Chondrocyte (in vitro differentiated cells): ENCODE measurements at regions not wholly inside any gene's neighbourhood (a gene's known extent, or its start where the extent isn't known, plus 50 kb on each side); places are given as distances from the start of the nearest gene placed in this dataset.
"Not testable (repeated sequence)": the region's sequence is repeated elsewhere in the genome, so short reads cannot be mapped to it uniquely, and the experiment has no call there.

ENCODE experiments used
- DNase-seq: peaks from one replicate; pipeline ENCODE4 v3.0.0; 2021; ENCODE audit warnings: mixed read lengths, low spot score
- H3K27ac Mint-ChIP-seq: one replicate; pipeline ENCODE4 v1.8.0; 2021; ENCODE audit warnings: mild to moderate bottlenecking, moderate library complexity, mixed read lengths; ENCODE audit not compliant: unreplicated experiment
- H3K27me3 Mint-ChIP-seq: 2 replicates; pipeline ENCODE4 v1.8.0; 2021; ENCODE audit warnings: low read depth, mixed read lengths
- H3K36me3 Mint-ChIP-seq: 2 replicates; pipeline ENCODE4 v1.8.0; 2021; ENCODE audit warnings: low read depth, mixed read lengths
- H3K4me1 Mint-ChIP-seq: 2 replicates; pipeline ENCODE4 v1.8.0; 2021; ENCODE audit warnings: low read depth, mild to moderate bottlenecking, mixed read lengths
- H3K4me3 Mint-ChIP-seq: one replicate; pipeline ENCODE4 v1.8.0; 2021; ENCODE audit warnings: mild to moderate bottlenecking, moderate library complexity, mixed read lengths; ENCODE audit not compliant: unreplicated experiment
- H3K9me3 Mint-ChIP-seq: 2 replicates; pipeline ENCODE4 v1.8.0; 2021; ENCODE audit warnings: low read depth, mixed read lengths
- TF ChIP-seq, protein P1 (sequence below): fragments of 200-600 bp; sonication (generic); IDR thresholded peaks from 2 replicates; pipeline ENCODE4 v1.5.0; 2021; ENCODE audit warnings: antibody characterized with exemption, mild to moderate bottlenecking, moderate library complexity

DNA sequence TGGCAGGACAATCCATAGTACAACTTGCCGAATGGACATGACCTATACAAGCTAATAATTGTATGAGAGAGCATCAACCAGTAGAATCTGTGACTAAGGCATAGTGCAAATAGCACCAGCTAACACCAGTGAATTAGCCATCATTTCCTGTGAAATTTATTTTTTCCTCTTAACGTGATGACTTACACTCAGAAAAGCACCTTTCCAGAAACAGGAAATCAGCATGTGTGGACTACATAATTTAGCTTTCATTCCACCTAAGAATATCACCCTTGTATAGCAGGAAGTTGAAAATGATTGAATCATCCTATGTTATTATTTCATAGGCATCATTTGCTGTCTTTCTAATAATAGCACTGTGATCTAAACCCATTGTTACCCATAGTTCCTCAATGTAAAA, 1393.4 kb upstream of the PCDH7 start:
- Mint-ChIP-seq H3K27me3 (no peaks in the 10 kb centered on the region), H3K36me3 (no peaks in the 10 kb centered on the region), H3K4me1 (no peaks in the 10 kb centered on the region), H3K4me3 (no peak overlapping the region), H3K9me3 (peaks cover 3% of the 10 kb centered on the region), H3K27ac (no peak overlapping the region)
- DNase-seq, result no peak
- TF ChIP-seq, protein P1, sequence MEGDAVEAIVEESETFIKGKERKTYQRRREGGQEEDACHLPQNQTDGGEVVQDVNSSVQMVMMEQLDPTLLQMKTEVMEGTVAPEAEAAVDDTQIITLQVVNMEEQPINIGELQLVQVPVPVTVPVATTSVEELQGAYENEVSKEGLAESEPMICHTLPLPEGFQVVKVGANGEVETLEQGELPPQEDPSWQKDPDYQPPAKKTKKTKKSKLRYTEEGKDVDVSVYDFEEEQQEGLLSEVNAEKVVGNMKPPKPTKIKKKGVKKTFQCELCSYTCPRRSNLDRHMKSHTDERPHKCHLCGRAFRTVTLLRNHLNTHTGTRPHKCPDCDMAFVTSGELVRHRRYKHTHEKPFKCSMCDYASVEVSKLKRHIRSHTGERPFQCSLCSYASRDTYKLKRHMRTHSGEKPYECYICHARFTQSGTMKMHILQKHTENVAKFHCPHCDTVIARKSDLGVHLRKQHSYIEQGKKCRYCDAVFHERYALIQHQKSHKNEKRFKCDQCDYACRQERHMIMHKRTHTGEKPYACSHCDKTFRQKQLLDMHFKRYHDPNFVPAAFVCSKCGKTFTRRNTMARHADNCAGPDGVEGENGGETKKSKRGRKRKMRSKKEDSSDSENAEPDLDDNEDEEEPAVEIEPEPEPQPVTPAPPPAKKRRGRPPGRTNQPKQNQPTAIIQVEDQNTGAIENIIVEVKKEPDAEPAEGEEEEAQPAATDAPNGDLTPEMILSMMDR, result no peak

DNA sequence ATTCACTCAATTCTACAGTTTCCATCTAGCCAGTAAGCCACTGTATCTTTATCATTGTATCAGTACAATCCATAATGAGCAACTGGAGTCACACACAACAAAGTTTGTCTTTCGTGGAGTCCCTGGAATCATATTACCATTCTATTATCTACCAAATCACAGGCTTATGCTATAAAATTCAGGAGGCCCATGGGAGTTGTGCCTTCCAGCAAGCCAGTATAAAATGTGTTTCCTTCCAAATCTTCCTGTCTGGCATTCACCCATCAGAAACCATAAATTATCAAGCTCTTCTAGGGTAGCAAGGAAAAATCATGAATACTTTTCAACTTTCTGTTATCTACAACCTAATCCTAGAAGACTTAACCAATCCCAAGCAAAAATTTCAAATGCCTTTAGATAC, 1383.3 kb upstream of the PCDH7 start:
- TF ChIP-seq, protein P1, result no peak
- no peak overlapping the region for H3K4me3 Mint-ChIP-seq
- no peaks in the 10 kb centered on the region for H3K27me3 Mint-ChIP-seq
- DNase-seq, result no peak
- H3K27ac Mint-ChIP-seq, result no peak overlapping the region
- H3K36me3 Mint-ChIP-seq, result no peaks in the 10 kb centered on the region
- H3K4me1 Mint-ChIP-seq, result no peaks in the 10 kb centered on the region
- no peaks in the 10 kb centered on the region for H3K9me3 Mint-ChIP-seq

DNA sequence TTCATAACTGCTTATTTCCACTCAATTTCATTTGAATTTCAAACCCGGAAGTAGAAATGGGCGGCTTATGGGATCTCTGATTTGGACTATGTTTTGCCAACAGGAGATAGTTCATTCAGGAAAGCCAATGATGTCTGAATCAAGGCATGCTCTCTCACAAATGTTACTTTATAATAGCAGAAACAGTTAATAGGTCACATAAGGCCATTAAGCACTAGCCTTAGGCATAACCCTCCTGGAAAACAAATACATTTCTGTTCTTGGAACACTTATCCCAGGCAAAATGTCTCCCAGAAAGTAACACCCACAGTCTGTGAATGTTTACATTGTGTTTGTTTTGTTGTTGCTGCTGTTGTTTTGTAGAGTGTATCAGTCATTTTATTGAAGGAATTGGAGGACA, 1347.2 kb upstream of the PCDH7 start:
- DNase-seq, result no peak
- Mint-ChIP-seq H3K9me3 (peaks cover 5% of the 10 kb centered on the region), H3K36me3 (no peaks in the 10 kb centered on the region), H3K27ac (no peak overlapping the region), H3K4me1 (no peaks in the 10 kb centered on the region), H3K4me3 (no peak overlapping the region), H3K27me3 (peaks cover 3% of the 10 kb centered on the region)
- TF ChIP-seq, protein P1, result no peak

DNA sequence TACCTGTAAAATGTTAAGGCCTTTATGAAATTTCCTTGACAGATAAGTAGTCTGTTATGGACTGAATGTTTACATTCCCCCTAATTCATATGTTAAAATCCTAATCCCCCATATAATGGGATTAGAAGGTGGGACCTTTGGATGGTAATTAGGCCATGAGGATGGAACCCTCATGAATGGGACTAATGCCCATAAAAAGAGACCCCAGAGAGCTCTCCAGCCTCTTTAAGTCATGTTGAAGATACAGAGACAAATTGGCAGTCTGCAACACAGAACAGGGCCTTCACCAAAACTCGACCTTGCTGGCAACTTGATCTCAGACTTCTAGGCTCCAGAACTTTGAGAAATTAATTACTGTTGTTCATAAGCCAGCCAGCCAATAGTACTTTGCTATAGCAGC, 1344.5 kb upstream of the PCDH7 start:
- no peaks in the 10 kb centered on the region for H3K36me3 Mint-ChIP-seq
- H3K9me3 Mint-ChIP-seq, result peaks cover 6% of the 10 kb centered on the region
- TF ChIP-seq, protein P1, result no peak
- H3K4me1 Mint-ChIP-seq, result no peaks in the 10 kb centered on the region
- H3K27me3 Mint-ChIP-seq, result peaks cover 3% of the 10 kb centered on the region
- H3K27ac Mint-ChIP-seq, result no peak overlapping the region
- no peak overlapping the region for H3K4me3 Mint-ChIP-seq
- DNase-seq, result no peak

DNA sequence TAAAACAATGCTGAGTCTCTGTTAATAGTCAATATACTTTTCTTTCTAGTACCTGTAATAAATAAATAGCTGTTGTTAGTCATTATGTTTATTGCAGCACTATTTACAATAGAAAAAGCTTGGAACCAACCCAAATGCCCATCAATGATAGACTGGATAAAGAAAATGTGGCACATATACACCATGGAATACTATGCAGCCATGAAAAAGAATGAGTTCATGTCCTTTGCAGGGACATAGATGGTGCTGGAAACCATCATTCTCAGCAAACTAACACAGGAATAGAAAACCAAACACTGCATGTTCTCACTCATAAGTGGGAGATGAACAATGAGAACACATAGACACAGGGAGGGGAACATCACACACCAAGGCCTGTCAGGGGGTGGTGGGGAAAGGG, 1341.9 kb upstream of the PCDH7 start:
- H3K27ac Mint-ChIP-seq, H3K36me3 Mint-ChIP-seq, H3K4me3 Mint-ChIP-seq, H3K27me3 Mint-ChIP-seq, H3K9me3 Mint-ChIP-seq, DNase-seq, H3K4me1 Mint-ChIP-seq: not testable (repeated sequence)

DNA sequence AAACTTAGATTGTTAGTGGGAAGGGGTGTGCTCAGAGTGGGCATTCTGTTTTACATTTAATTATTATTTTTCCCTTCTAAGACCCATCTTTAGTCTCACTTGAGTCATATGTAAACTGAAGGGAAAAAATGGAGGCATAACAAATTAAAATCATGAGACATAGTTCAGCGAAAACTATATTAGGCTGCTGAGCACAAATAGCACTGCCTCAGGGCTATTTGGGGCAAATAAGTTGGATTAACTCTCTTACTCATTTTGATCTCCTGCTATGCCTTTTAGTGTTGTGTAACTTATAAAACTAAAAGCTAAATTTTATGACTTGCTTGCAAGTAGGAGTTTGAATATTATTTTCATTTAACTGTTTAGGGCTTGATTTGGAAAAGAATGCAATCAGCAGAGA, 1329.2 kb upstream of the PCDH7 start:
- H3K9me3 Mint-ChIP-seq, result peaks cover 11% of the 10 kb centered on the region
- H3K27ac Mint-ChIP-seq, result no peak overlapping the region
- H3K36me3 Mint-ChIP-seq, result no peaks in the 10 kb centered on the region
- no peak overlapping the region for H3K4me3 Mint-ChIP-seq
- no peak for DNase-seq
- no peaks in the 10 kb centered on the region for H3K27me3 Mint-ChIP-seq
- no peaks in the 10 kb centered on the region for H3K4me1 Mint-ChIP-seq
- TF ChIP-seq, protein P1, result no peak
